ENCODE measurements at regions not wholly inside any gene's neighbourhood (a gene's known extent, or its start where the extent isn't known, plus 50 kb on each side); places are given as distances from the start of the nearest gene placed in this dataset.

GRCh38 chr4:123790681-123791080, 394.1 kb downstream of the SPRY1 start:
- Mint-ChIP-seq H3K4me3 (no peak overlapping the region), H3K27ac (no peak overlapping the region), H3K36me3 (ENCODE audit: low read depth) (peaks cover 9% of the 10 kb centered on the region), H3K27me3 (ENCODE audit: insufficient read depth) (no peaks in the 10 kb centered on the region), H3K4me1 (ENCODE audit: low read depth) (peaks cover 41% of the 10 kb centered on the region), H3K9me3 (peaks cover 5% of the 10 kb centered on the region; the same call in 1 of the 2 replicates)
- DNase-seq, result no peak
- no peak for TF ChIP-seq CTCF (IDR thresholded peaks at IDR 0.05)

GRCh38 chr4:123802082-123802645, 405.6 kb downstream of the SPRY1 start:
- peaks cover 2% of the 10 kb centered on the region; the same call in 1 of the 2 replicates for H3K27me3 Mint-ChIP-seq (ENCODE audit: insufficient read depth)
- H3K9me3 Mint-ChIP-seq, result peaks cover 20% of the 10 kb centered on the region
- peaks cover 9% of the 10 kb centered on the region for H3K4me1 Mint-ChIP-seq (ENCODE audit: low read depth)
- no peak for TF ChIP-seq CTCF (IDR thresholded peaks at IDR 0.05)
- DNase-seq, result no peak
- H3K36me3 Mint-ChIP-seq (ENCODE audit: low read depth), result peaks cover 18% of the 10 kb centered on the region
- H3K4me3 Mint-ChIP-seq, result no peak overlapping the region
- no peak overlapping the region for H3K27ac Mint-ChIP-seq

GRCh38 chr4:123802933-123803332, 406.3 kb downstream of the SPRY1 start:
- peaks cover 2% of the 10 kb centered on the region; the same call in 1 of the 2 replicates for H3K27me3 Mint-ChIP-seq (ENCODE audit: insufficient read depth)
- no peak overlapping the region for H3K27ac Mint-ChIP-seq
- TF ChIP-seq CTCF (IDR thresholded peaks at IDR 0.05), result no peak
- no peak for DNase-seq
- H3K4me3 Mint-ChIP-seq, result no peak overlapping the region
- H3K9me3 Mint-ChIP-seq, result peaks cover 16% of the 10 kb centered on the region
- peaks cover 9% of the 10 kb centered on the region for H3K4me1 Mint-ChIP-seq (ENCODE audit: low read depth)
- peaks cover 14% of the 10 kb centered on the region; the same call in 1 of the 2 replicates for H3K36me3 Mint-ChIP-seq (ENCODE audit: low read depth)

- peaks cover 2% of the 10 kb centered on the region; the same call in 1 of the 2 replicates for H3K27me3 Mint-ChIP-seq (ENCODE audit: insufficient read depth)
- peaks cover 9% of the 10 kb centered on the region for H3K4me1 Mint-ChIP-seq (ENCODE audit: low read depth)
- peaks cover 3% of the 10 kb centered on the region; the same call in 1 of the 2 replicates for H3K36me3 Mint-ChIP-seq (ENCODE audit: low read depth)
- no peak overlapping the region for H3K27ac Mint-ChIP-seq
- DNase-seq, result no peak
- H3K4me3 Mint-ChIP-seq, result no peak overlapping the region
- peaks cover 2% of the 10 kb centered on the region; the same call in 1 of the 2 replicates for H3K9me3 Mint-ChIP-seq
- TF ChIP-seq CTCF (IDR thresholded peaks at IDR 0.05), result no peak
Measured at GRCh38 chr4:123804196-123804721, 407.7 kb downstream of the SPRY1 start.

- H3K27ac Mint-ChIP-seq, result no peak overlapping the region
- DNase-seq, result no peak
- H3K4me1 Mint-ChIP-seq (ENCODE audit: low read depth), result peaks cover 11% of the 10 kb centered on the region
- H3K27me3 Mint-ChIP-seq (ENCODE audit: insufficient read depth), result peaks cover 2% of the 10 kb centered on the region; the same call in 1 of the 2 replicates
- no peak for TF ChIP-seq CTCF (IDR thresholded peaks at IDR 0.05)
- no peak overlapping the region for H3K4me3 Mint-ChIP-seq
- no peaks in the 10 kb centered on the region for H3K36me3 Mint-ChIP-seq (ENCODE audit: low read depth)
- no peaks in the 10 kb centered on the region for H3K9me3 Mint-ChIP-seq
Measured at GRCh38 chr4:123806056-123806455, 409.5 kb downstream of the SPRY1 start.
